ENCODE measurements at regions not wholly inside any gene's neighbourhood (a gene's known extent, or its start where the extent isn't known, plus 50 kb on each side); places are given as distances from the start of the nearest gene placed in this dataset.

GRCh38 chr9:16025627-16026026 lies 472.8 kb downstream of the CCDC171 start:
- DNase-seq (ENCODE audit: extremely low read depth, low read depth) = no peak
- TF ChIP-seq CTCF (IDR thresholded peaks at IDR 0.05; ENCODE audit: low read depth, low read length) = no peak

GRCh38 chr9:16026886-16027285 lies 474.0 kb downstream of the CCDC171 start:
- TF ChIP-seq CTCF (IDR thresholded peaks at IDR 0.05; ENCODE audit: low read depth, low read length) = no peak
- no peak for DNase-seq (ENCODE audit: extremely low read depth, low read depth)

- TF ChIP-seq CTCF (IDR thresholded peaks at IDR 0.05; ENCODE audit: low read depth, low read length) = no peak
- DNase-seq (ENCODE audit: extremely low read depth, low read depth) = no peak
Observed at GRCh38 chr9:16028548-16028947, 475.7 kb downstream of the CCDC171 start.

GRCh38 chr9:16029046-16029615 lies 476.3 kb downstream of the CCDC171 start:
- no peak for DNase-seq (ENCODE audit: extremely low read depth, low read depth)
- no peak for TF ChIP-seq CTCF (IDR thresholded peaks at IDR 0.05; ENCODE audit: low read depth, low read length)

GRCh38 chr9:16029796-16030363 lies 477.0 kb downstream of the CCDC171 start:
- TF ChIP-seq CTCF (IDR thresholded peaks at IDR 0.05; ENCODE audit: low read depth, low read length) = no peak
- no peak for DNase-seq (ENCODE audit: extremely low read depth, low read depth)

GRCh38 chr9:16030528-16031185 lies 477.8 kb downstream of the CCDC171 start:
- no peak for DNase-seq (ENCODE audit: extremely low read depth, low read depth)
- no peak for TF ChIP-seq CTCF (IDR thresholded peaks at IDR 0.05; ENCODE audit: low read depth, low read length)

GRCh38 chr9:16031486-16031885 lies 478.6 kb downstream of the CCDC171 start:
- TF ChIP-seq CTCF (IDR thresholded peaks at IDR 0.05; ENCODE audit: low read depth, low read length) = no peak
- DNase-seq (ENCODE audit: extremely low read depth, low read depth) = no peak
